IMR-90 (cell line): ENCODE measurements at regions not wholly inside any gene's neighbourhood (a gene's known extent, or its start where the extent isn't known, plus 50 kb on each side); places are given as distances from the start of the nearest gene placed in this dataset.

Experiments
- ATAC-seq: fragments of 200-7000 bp; cut with Tn5 transposase; 2 replicates; pipeline ENCODE4 v1.9.1; 2020; ENCODE audit warnings: low read depth, mild to moderate bottlenecking, moderate library complexity
- BruUV-seq: library from RNA; stranded (reverse); fragments of 400-500 nt; replicated peaks from 2 replicates; lab custom pipeline; 2021; lab: Mats Ljungman, UMichigan
- CTCF ChIA-PET: fragments of 300-600 bp; formaldehyde crosslinking; extraction: SDS; loops from one replicate; lab custom pipeline; 2021; ENCODE audit warnings: antibody characterized with exemption; lab: Yijun Ruan, JAX
- POLR2A ChIA-PET: fragments of 300-600 bp; sonication (Branson Sonifier 250); formaldehyde crosslinking; loops from one replicate; lab custom pipeline; 2022; ENCODE audit warnings: antibody characterized with exemption; ENCODE audit not compliant: unreplicated experiment; lab: Charles Lee
- DNase-seq: peaks from one replicate; pipeline ENCODE4 v3.0.0; 2013
- H2AFZ ChIP-seq: replicated peaks from 2 replicates; pipeline ENCODE3; 2013; ENCODE audit warnings: low read length, mild to moderate bottlenecking; ENCODE audit not compliant: poor library complexity
- H2AK5ac ChIP-seq: 2 replicates; pipeline ENCODE4 v1.6.1; 2013; ENCODE audit warnings: low read depth, low read length, inconsistent platforms
- H2AK9ac ChIP-seq: replicated peaks from 2 replicates; pipeline ENCODE3; 2013; ENCODE audit warnings: mild to moderate bottlenecking, low read depth, low read length, moderate library complexity; ENCODE audit not compliant: poor library complexity
- H2BK120ac ChIP-seq: 2 replicates; pipeline ENCODE4 v1.6.1; 2013; ENCODE audit warnings: low read depth, low read length, inconsistent platforms
- H2BK15ac ChIP-seq: 3 replicates; pipeline ENCODE4 v1.6.1; 2013; ENCODE audit warnings: low read depth, low read length, inconsistent platforms
- H2BK20ac ChIP-seq: 2 replicates; pipeline ENCODE4 v1.6.1; 2013; ENCODE audit warnings: low read depth, mild to moderate bottlenecking, inconsistent platforms, low read length, moderate library complexity
- H2BK5ac ChIP-seq: 2 replicates; pipeline ENCODE4 v1.6.1; 2013; ENCODE audit warnings: mild to moderate bottlenecking, low read depth, low read length, inconsistent platforms; ENCODE audit not compliant: poor library complexity, severe bottlenecking
- H3K14ac ChIP-seq: replicated peaks from 2 replicates; pipeline ENCODE4 v1.6.1; 2013; ENCODE audit warnings: low read depth, low read length, inconsistent platforms
- H3K18ac ChIP-seq: 2 replicates; pipeline ENCODE4 v1.6.1; 2013; ENCODE audit warnings: low read depth, low read length, control low read depth
- H3K23ac ChIP-seq: 2 replicates; pipeline ENCODE4 v1.6.1; 2013; ENCODE audit warnings: low read depth, low read length, inconsistent platforms
- H3K27ac ChIP-seq: 2 replicates; pipeline ENCODE4 v1.5.1; 2013; ENCODE audit warnings: mild to moderate bottlenecking, control low read depth, low read length; ENCODE audit not compliant: insufficient read depth
- H3K27me3 ChIP-seq: 2 replicates; pipeline ENCODE4 v1.6.1; 2013; ENCODE audit warnings: low read length; ENCODE audit not compliant: control insufficient read depth, insufficient read depth
- H3K36me3 ChIP-seq: 2 replicates; pipeline ENCODE4 v1.6.1; 2013; ENCODE audit warnings: low read length, mixed read lengths; ENCODE audit not compliant: control insufficient read depth, insufficient read depth
- H3K4ac ChIP-seq: 2 replicates; pipeline ENCODE4 v1.6.1; 2013; ENCODE audit warnings: low read depth, low read length, inconsistent platforms
- H3K4me1 ChIP-seq: 2 replicates; pipeline ENCODE4 v1.6.1; 2013; ENCODE audit warnings: low read length, mixed read lengths; ENCODE audit not compliant: control insufficient read depth, insufficient read depth
- H3K4me2 ChIP-seq: 2 replicates; pipeline ENCODE4 v1.6.1; 2013; ENCODE audit warnings: low read depth, mild to moderate bottlenecking, control low read depth, low read length, moderate library complexity
- H3K4me3 ChIP-seq: 2 replicates; pipeline ENCODE4 v1.5.1; 2013; ENCODE audit warnings: low read depth, mild to moderate bottlenecking, control low read depth, low read length, moderate library complexity; ENCODE audit not compliant: insufficient read depth
- H3K56ac ChIP-seq: 2 replicates; pipeline ENCODE4 v1.6.1; 2013; ENCODE audit warnings: low read length, inconsistent platforms; ENCODE audit not compliant: insufficient read depth; ENCODE audit errors: extremely low read depth
- H3K79me1 ChIP-seq, 2 experiments: 2 replicates each; pipeline ENCODE4 v1.6.1; 2013; ENCODE audit warnings: low read length in 2 of 2, inconsistent platforms in 1 of 2, low read depth in 1 of 2
- H3K9ac ChIP-seq: 2 replicates; pipeline ENCODE4 v1.6.1; 2013; ENCODE audit warnings: low read depth, low read length, control low read depth
- H3K9me1 ChIP-seq: 2 replicates; pipeline ENCODE4 v1.6.1; 2013; ENCODE audit warnings: low read length, inconsistent platforms; ENCODE audit not compliant: insufficient read depth
- H3K9me3 ChIP-seq: 2 replicates; pipeline ENCODE4 v1.6.1; 2013; ENCODE audit warnings: low read length; ENCODE audit not compliant: control insufficient read depth, insufficient read depth
- H4K20me1 ChIP-seq: 2 replicates; pipeline ENCODE4 v1.6.1; 2013; ENCODE audit warnings: low read length, inconsistent platforms; ENCODE audit not compliant: insufficient read depth
- H4K5ac ChIP-seq: 2 replicates; pipeline ENCODE4 v1.6.1; 2013; ENCODE audit warnings: mild to moderate bottlenecking, low read depth, low read length, control low read depth
- H4K8ac ChIP-seq, 2 experiments: 2 replicates each; pipeline ENCODE4 v1.6.1; 2013; ENCODE audit warnings: low read depth in 2 of 2, low read length in 2 of 2, control low read depth in 1 of 2, inconsistent platforms in 1 of 2
- H4K91ac ChIP-seq: 2 replicates; pipeline ENCODE4 v1.6.1; 2013; ENCODE audit warnings: low read depth, low read length, inconsistent platforms; ENCODE audit not compliant: insufficient read depth
- BHLHE40 ChIP-seq: fragments of 150-350 bp; IDR thresholded peaks from 2 replicates; pipeline ENCODE4 v1.6.1; 2016; ENCODE audit warnings: mild to moderate bottlenecking, low read depth, low read length
- CEBPB ChIP-seq: IDR thresholded peaks from 2 replicates; pipeline ENCODE4 v1.6.1; 2012; ENCODE audit warnings: low read depth, low read length, improper control_type of control experiment
- CHD1 ChIP-seq: IDR thresholded peaks from 2 replicates; pipeline ENCODE4 v1.6.1; 2012; ENCODE audit warnings: low read depth, low read length, improper control_type of control experiment
- CTCF ChIP-seq: conservative IDR thresholded peaks from 2 replicates; pipeline ENCODE4 v1.5.1; 2012; ENCODE audit warnings: mild to moderate bottlenecking, low read depth, low read length, improper control_type of control experiment
- ELK1 ChIP-seq: fragments of 150-350 bp; IDR thresholded peaks from 2 replicates; pipeline ENCODE4 v1.6.1; 2016; ENCODE audit warnings: low read depth, mild to moderate bottlenecking, low read length, moderate library complexity, borderline replicate concordance
- FOS ChIP-seq: fragments of 150-350 bp; IDR thresholded peaks from 2 replicates; pipeline ENCODE4 v1.6.1; 2016; ENCODE audit warnings: low read depth, low read length
- MAFK ChIP-seq: IDR thresholded peaks from 2 replicates; pipeline ENCODE4 v1.6.1; 2012; ENCODE audit warnings: low read depth, low read length, improper control_type of control experiment
- MAZ ChIP-seq: IDR thresholded peaks from 2 replicates; pipeline ENCODE4 v1.6.1; 2012; ENCODE audit warnings: low read depth, mild to moderate bottlenecking, low read length, improper control_type of control experiment, moderate library complexity, borderline replicate concordance
- MXI1 ChIP-seq: IDR thresholded peaks from 2 replicates; pipeline ENCODE4 v1.6.1; 2012; ENCODE audit warnings: low read depth, mild to moderate bottlenecking, low read length, moderate library complexity, borderline replicate concordance
- NFE2L2 ChIP-seq: fragments of 150-350 bp; IDR thresholded peaks from 2 replicates; pipeline ENCODE4 v1.6.1; 2016; ENCODE audit warnings: low read depth, mild to moderate bottlenecking, low read length
- POLR2A ChIP-seq: IDR thresholded peaks from 2 replicates; pipeline ENCODE4 v1.6.1; 2012; ENCODE audit warnings: mild to moderate bottlenecking, low read depth, low read length
- RAD21 ChIP-seq: IDR thresholded peaks from 2 replicates; pipeline ENCODE4 v1.6.1; 2012; ENCODE audit warnings: low read length, improper control_type of control experiment
- RCOR1 ChIP-seq: IDR thresholded peaks from 2 replicates; pipeline ENCODE4 v1.6.1; 2012; ENCODE audit warnings: mild to moderate bottlenecking, low read length, improper control_type of control experiment; ENCODE audit not compliant: insufficient replicate concordance
- RFX5 ChIP-seq: IDR thresholded peaks from 2 replicates; pipeline ENCODE4 v1.8.0; 2012; ENCODE audit warnings: low read depth, mild to moderate bottlenecking, low read length, moderate library complexity
- SMC3 ChIP-seq: fragments of 150-350 bp; IDR thresholded peaks from 2 replicates; pipeline ENCODE4 v1.6.1; 2016; ENCODE audit warnings: low read depth, mild to moderate bottlenecking, antibody characterized with exemption, low read length, moderate library complexity
- USF2 ChIP-seq: fragments of 150-350 bp; IDR thresholded peaks from 2 replicates; pipeline ENCODE4 v1.6.1; 2017; ENCODE audit warnings: mild to moderate bottlenecking, antibody characterized with exemption, low read length, low read depth
- WGBS, 2 experiments: methylation state at CpG; one replicate each; pipeline versions ENCODE4 v1.1.5 to v1.1.7; 2013; ENCODE audit warnings: missing lambda C conversion rate in 2 of 2; ENCODE audit not compliant: insufficient read length in 1 of 2; ENCODE audit errors: extremely low coverage in 2 of 2; 5-methylcytosine and 5-hydroxymethylcytosine counted together
- dilution Hi-C: fragments of 300-500 bp; cut with HindIII; formaldehyde crosslinking; loops from one replicate; pipeline ENCODE4 v1.14.3; 2018; ENCODE audit warnings: low sequenced_read_pairs; ENCODE audit not compliant: unreplicated experiment
- in situ Hi-C: fragments of 300-500 bp; cut with MboI; formaldehyde crosslinking; loops from 3 replicates; pipeline ENCODE4 v1.14.3; 2019; ENCODE audit warnings: low sequenced_read_pairs, inconsistent platforms, mixed read lengths
- intact Hi-C: fragments of 100-400 bp; cut with micrococcal nuclease; formaldehyde crosslinking; loops from 2 replicates; pipeline ENCODE4 v1.10.0; 2022

GRCh38 chr1:18039102-18039501 is 68.5 kb upstream of the IGSF21 start:
- no peak overlapping the region for H2AK9ac ChIP-seq
- H3K79me1 ChIP-seq = no peaks in the 10 kb centered on the region
- H3K14ac ChIP-seq = no peak overlapping the region

More at GRCh38 chr1:18039102-18039501, 68.5 kb upstream of the IGSF21 start:
- Histone ChIP-seq H2AFZ (no peak overlapping the region), H3K4me2 (no peak overlapping the region), H3K9me1 (no peaks in the 10 kb centered on the region), H3K36me3 (no peaks in the 10 kb centered on the region), H3K9me3 (no peaks in the 10 kb centered on the region), H2BK15ac (no peak overlapping the region), H4K91ac (no peak overlapping the region), H4K5ac (no peak overlapping the region), H2BK5ac (no peak overlapping the region), H2BK20ac (no peak overlapping the region), H3K4me3 (no peak overlapping the region), H4K8ac (no peak overlapping the region), H3K23ac (no peak overlapping the region), H4K20me1 (no peaks in the 10 kb centered on the region), H3K4me1 (no peaks in the 10 kb centered on the region), H3K27ac (no peak overlapping the region), H3K9ac (no peak overlapping the region), H3K27me3 (no peaks in the 10 kb centered on the region), H2BK120ac (no peak overlapping the region), H3K18ac (no peak overlapping the region), H3K4ac (no peak overlapping the region), H3K56ac (no peak overlapping the region), H2AK5ac (no peak overlapping the region)
- no TSS peak for BruUV-seq
- no CpG with 5 or more reads among the region's 1 CpG for WGBS, 2 experiments
- ATAC-seq (no peak), DNase-seq (no peak)
- dilution Hi-C loops = no loop called here
- CTCF ChIA-PET = no interaction called here
- intact Hi-C loops = no loop called here
- TF ChIP-seq CTCF = no peak
- TF ChIP-seq MAZ = no peak
- TF ChIP-seq FOS = no peak
- no peak for TF ChIP-seq CHD1
- TF ChIP-seq RCOR1 = no peak
- TF ChIP-seq MXI1 = no peak
- TF ChIP-seq CEBPB = no peak
- no peak for TF ChIP-seq MAFK
- no peak for TF ChIP-seq NFE2L2
- no peak for TF ChIP-seq RAD21
- TF ChIP-seq ELK1 = no peak
- TF ChIP-seq RFX5 = no peak
- no peak for TF ChIP-seq POLR2A
- TF ChIP-seq USF2 = no peak
- no peak for TF ChIP-seq SMC3
- no peak for TF ChIP-seq BHLHE40
- POLR2A ChIA-PET = no interaction called here
- in situ Hi-C loops = no loop called here
